Mesenchymal stem cell (in vitro differentiated cells and primary cell): ENCODE measurements at regions not wholly inside any gene's neighbourhood (a gene's known extent, or its start where the extent isn't known, plus 50 kb on each side); places are given as distances from the start of the nearest gene placed in this dataset.

ENCODE experiments used
- DNase-seq: peaks from one replicate; pipeline ENCODE4 v3.0.0-alpha.2; 2013
- H2AFZ ChIP-seq: one replicate; pipeline ENCODE4 v1.6.1; 2013; ENCODE audit warnings: low read depth, mild to moderate bottlenecking, control low read depth, inconsistent platforms, low read length, moderate library complexity
- H2AK5ac ChIP-seq: 2 replicates; pipeline ENCODE4 v1.6.1; 2013; ENCODE audit warnings: low read length, moderate library complexity, mild to moderate bottlenecking, inconsistent platforms; ENCODE audit not compliant: severe bottlenecking
- H2BK120ac ChIP-seq: one replicate; pipeline ENCODE4 v1.6.1; 2013; ENCODE audit warnings: low read depth, mild to moderate bottlenecking, inconsistent platforms, low read length, moderate library complexity
- H2BK12ac ChIP-seq, 2 experiments: one replicate each; pipeline ENCODE4 v1.6.1; 2013; ENCODE audit warnings: inconsistent platforms in 2 of 2, low read length in 2 of 2, mild to moderate bottlenecking in 2 of 2, moderate library complexity in 2 of 2, control low read depth in 1 of 2
- H2BK15ac ChIP-seq: one replicate; pipeline ENCODE4 v1.6.1; 2013; ENCODE audit warnings: mild to moderate bottlenecking, low read depth, inconsistent platforms; ENCODE audit not compliant: poor library complexity, severe bottlenecking
- H2BK5ac ChIP-seq: 2 replicates; pipeline ENCODE4 v1.6.1; 2013; ENCODE audit warnings: low read depth, mild to moderate bottlenecking, low read length, control low read depth, inconsistent platforms; ENCODE audit not compliant: poor library complexity, severe bottlenecking
- H3K14ac ChIP-seq, 2 experiments: one replicate each; pipeline ENCODE4 v1.6.1; 2013; ENCODE audit warnings: inconsistent platforms in 2 of 2, low read length in 2 of 2, control low read depth in 1 of 2, mild to moderate bottlenecking in 1 of 2, moderate library complexity in 1 of 2
- H3K18ac ChIP-seq, 2 experiments: one replicate each; pipeline ENCODE4 v1.6.1; 2013; ENCODE audit warnings: inconsistent platforms in 2 of 2, low read length in 2 of 2, control low read depth in 1 of 2, low read depth in 1 of 2, mild to moderate bottlenecking in 1 of 2
- H3K23ac ChIP-seq, 2 experiments: one replicate each; pipeline ENCODE4 v1.6.1; 2013; ENCODE audit warnings: inconsistent platforms in 2 of 2, low read length in 2 of 2, mild to moderate bottlenecking in 2 of 2, moderate library complexity in 2 of 2, control low read depth in 1 of 2
- H3K27ac ChIP-seq: 2 replicates; pipeline ENCODE4 v1.5.1; 2013; ENCODE audit warnings: mild to moderate bottlenecking, moderate library complexity, low read length, control low read depth, inconsistent platforms; ENCODE audit not compliant: poor library complexity, severe bottlenecking
- H3K27me3 ChIP-seq, 2 experiments: 2 replicates each; pipeline versions ENCODE4 v1.6.1 to v1.7.0; 2013; ENCODE audit warnings: low read length in 2 of 2, mild to moderate bottlenecking in 2 of 2, moderate library complexity in 2 of 2, control low read depth in 1 of 2, inconsistent platforms in 1 of 2; ENCODE audit not compliant: control insufficient read depth in 1 of 2, insufficient read depth in 1 of 2
- H3K36me3 ChIP-seq, 2 experiments: 2 replicates each; pipeline versions ENCODE4 v1.6.1 to v1.7.0; 2013; ENCODE audit warnings: low read length in 2 of 2, control low read depth in 1 of 2, inconsistent platforms in 1 of 2, low read depth in 1 of 2, mild to moderate bottlenecking in 1 of 2; ENCODE audit not compliant: insufficient read depth in 2 of 2, control insufficient read depth in 1 of 2
- H3K4ac ChIP-seq, 2 experiments: one replicate each; pipeline ENCODE4 v1.6.1; 2013; ENCODE audit warnings: inconsistent platforms in 2 of 2, low read length in 2 of 2, mild to moderate bottlenecking in 2 of 2, moderate library complexity in 2 of 2, control low read depth in 1 of 2, low read depth in 1 of 2
- H3K4me1 ChIP-seq: 2 replicates; pipeline ENCODE4 v1.6.1; 2013; ENCODE audit warnings: low read depth, low read length, control low read depth; ENCODE audit not compliant: control insufficient read depth, insufficient read depth
- H3K4me2 ChIP-seq: 2 replicates; pipeline ENCODE4 v1.6.1; 2013; ENCODE audit warnings: low read length, mild to moderate bottlenecking, inconsistent platforms; ENCODE audit not compliant: poor library complexity, severe bottlenecking
- H3K4me3 ChIP-seq, 2 experiments: 2 replicates each; pipeline versions ENCODE4 v1.5.1 to v1.7.0; 2013; ENCODE audit warnings: low read length in 2 of 2, mild to moderate bottlenecking in 2 of 2, control low read depth in 1 of 2, low read depth in 1 of 2; ENCODE audit not compliant: insufficient read depth in 1 of 2
- H3K79me1 ChIP-seq: replicated peaks from 2 replicates; pipeline ENCODE4 v1.6.1; 2013; ENCODE audit warnings: mild to moderate bottlenecking, control low read depth, low read length, inconsistent platforms; ENCODE audit not compliant: poor library complexity, severe bottlenecking
- H3K9ac ChIP-seq: 2 replicates; pipeline ENCODE4 v1.7.0; 2013; ENCODE audit warnings: mild to moderate bottlenecking, low read length, moderate library complexity
- H3K9me3 ChIP-seq: 2 replicates; pipeline ENCODE4 v1.7.0; 2013; ENCODE audit warnings: mild to moderate bottlenecking, low read length; ENCODE audit not compliant: control insufficient read depth
- H4K8ac ChIP-seq: one replicate; pipeline ENCODE4 v1.6.1; 2013; ENCODE audit warnings: inconsistent platforms, mild to moderate bottlenecking, low read length, moderate library complexity
- H4K91ac ChIP-seq: one replicate; pipeline ENCODE4 v1.6.1; 2013; ENCODE audit warnings: mild to moderate bottlenecking, low read length, inconsistent platforms
- WGBS: methylation state at CpG from one replicate; pipeline ENCODE4 v1.1.7; 2013; ENCODE audit warnings: mixed read lengths; 5-methylcytosine and 5-hydroxymethylcytosine counted together

DNA sequence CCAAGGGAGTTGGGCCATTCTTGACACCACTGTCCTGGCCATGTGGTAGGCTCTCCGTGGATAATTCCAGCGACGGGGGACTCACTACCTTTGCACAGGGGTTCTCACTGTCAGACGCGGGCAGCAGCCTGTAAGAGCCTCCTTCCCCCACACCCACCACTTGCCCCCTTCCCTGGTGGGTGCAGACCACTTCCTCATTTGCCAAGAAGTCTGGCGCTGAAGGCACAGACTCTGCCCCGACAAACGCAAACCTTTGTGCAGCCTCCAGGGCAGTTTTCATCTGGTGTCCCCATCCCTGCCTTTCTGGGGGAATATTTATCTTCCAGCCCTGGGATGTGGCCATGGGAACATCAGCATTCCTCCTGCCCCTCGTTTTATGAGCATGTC, 422.5 kb downstream of the SHANK2 start:
- no peak overlapping the region for H3K4me3 ChIP-seq
- no peak overlapping the region for H2BK15ac ChIP-seq
- no peak overlapping the region for H2BK5ac ChIP-seq
- WGBS, result 86% methylated on average over 9 of the region's 9 CpGs
- no peak overlapping the region for H3K14ac ChIP-seq
- no peaks in the 10 kb centered on the region for H3K9me3 ChIP-seq
- no peak overlapping the region for H2BK12ac ChIP-seq
- no peak overlapping the region for H4K8ac ChIP-seq
- no peak overlapping the region for H3K27ac ChIP-seq
- peaks cover 0 to 53% of the 10 kb centered on the region in 2 experiments for H3K27me3 ChIP-seq
- no peak overlapping the region for H3K9ac ChIP-seq
- no peak overlapping the region for H3K23ac ChIP-seq
- H3K79me1 ChIP-seq, result no peaks in the 10 kb centered on the region
- H3K4me1 ChIP-seq, result no peaks in the 10 kb centered on the region
- H3K4ac ChIP-seq, result no peak overlapping the region
- DNase-seq, result no peak
- H2AFZ ChIP-seq, result no peak overlapping the region
- no peaks in the 10 kb centered on the region for H3K36me3 ChIP-seq
- no peak overlapping the region for H3K18ac ChIP-seq
- no peak overlapping the region for H3K4me2 ChIP-seq
- no peak overlapping the region for H2AK5ac ChIP-seq
- H2BK120ac ChIP-seq, result no peak overlapping the region
- H4K91ac ChIP-seq, result no peak overlapping the region

DNA sequence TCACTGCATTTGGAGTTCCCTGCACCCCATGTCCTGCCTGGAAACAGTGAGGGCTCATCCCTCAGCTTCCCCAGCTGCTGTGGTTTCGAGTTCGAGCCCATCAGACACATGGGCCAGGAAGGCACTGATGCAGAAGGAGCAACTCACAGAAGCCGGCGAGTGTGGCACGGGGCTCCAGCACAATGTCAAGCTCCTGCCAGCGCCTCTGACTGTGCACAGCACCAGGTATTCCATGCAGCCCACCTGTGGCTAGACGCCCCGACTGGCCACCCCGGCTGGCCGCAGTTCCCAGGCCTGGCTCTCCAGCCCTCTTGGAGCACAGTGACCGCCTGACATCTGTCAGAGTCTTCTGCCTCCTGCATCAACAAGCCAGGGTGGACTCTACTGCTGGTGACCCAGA, 419.4 kb downstream of the SHANK2 start:
- no peak overlapping the region for H3K9ac ChIP-seq

DNA sequence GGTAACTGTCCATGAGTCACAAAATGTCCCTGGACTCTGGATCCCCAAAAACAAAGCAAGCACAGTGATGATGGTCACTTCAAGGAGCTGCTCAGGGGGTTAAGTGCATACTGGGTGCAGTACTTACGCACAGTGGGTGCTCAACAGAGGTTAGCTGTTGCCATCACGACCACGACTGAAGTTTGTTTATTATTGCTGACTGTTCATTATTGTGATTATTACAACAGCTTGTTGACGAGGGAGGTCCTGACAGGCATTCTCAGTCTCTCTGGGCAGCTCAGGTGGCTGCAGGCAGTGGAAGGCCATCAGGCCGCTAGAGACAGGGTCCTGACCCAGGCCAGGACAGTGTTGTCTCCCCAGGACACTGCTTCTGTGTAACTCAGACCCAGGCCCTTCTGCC, 418.8 kb downstream of the SHANK2 start:
- Histone ChIP-seq H3K4ac (no peak overlapping the region), H4K8ac (no peak overlapping the region), H3K14ac (no peak overlapping the region), H3K27ac (no peak overlapping the region), H3K23ac (no peak overlapping the region), H2BK12ac (no peak overlapping the region), H3K79me1 (no peaks in the 10 kb centered on the region), H3K9me3 (peaks cover 5% of the 10 kb centered on the region), H2BK15ac (no peak overlapping the region), H4K91ac (no peak overlapping the region), H3K18ac (no peak overlapping the region), H2AK5ac (no peak overlapping the region), H2BK5ac (no peak overlapping the region), H3K4me2 (no peak overlapping the region), H3K36me3 (no peaks in the 10 kb centered on the region), H2AFZ (no peak overlapping the region), H3K9ac (no peak overlapping the region), H3K4me3 (no peak overlapping the region), H2BK120ac (no peak overlapping the region), H3K4me1 (no peaks in the 10 kb centered on the region), H3K27me3 (peaks cover 0 to 27% of the 10 kb centered on the region in 2 experiments)
- no peak for DNase-seq
- WGBS, result 66% methylated on average over 5 of the region's 5 CpGs

More for the DNA sequence above, 419.4 kb downstream of the SHANK2 start:
- H3K27me3 ChIP-seq, result peaks cover 0 to 30% of the 10 kb centered on the region in 2 experiments
- no peak overlapping the region for H3K4me3 ChIP-seq
- no peak overlapping the region for H3K14ac ChIP-seq
- H3K4ac ChIP-seq, result no peak overlapping the region
- no peak overlapping the region for H2AK5ac ChIP-seq
- H2BK120ac ChIP-seq, result no peak overlapping the region
- no peak for DNase-seq
- no peaks in the 10 kb centered on the region for H3K79me1 ChIP-seq
- no peak overlapping the region for H4K91ac ChIP-seq
- no peaks in the 10 kb centered on the region for H3K4me1 ChIP-seq
- H2BK5ac ChIP-seq, result no peak overlapping the region
- WGBS, result 88% methylated on average over 11 of the region's 11 CpGs
- no peak overlapping the region for H2BK15ac ChIP-seq
- no peak overlapping the region for H2AFZ ChIP-seq
- no peak overlapping the region for H4K8ac ChIP-seq
- H2BK12ac ChIP-seq, result no peak overlapping the region
- H3K4me2 ChIP-seq, result no peak overlapping the region
- no peak overlapping the region for H3K18ac ChIP-seq
- no peak overlapping the region for H3K27ac ChIP-seq
- H3K9me3 ChIP-seq, result peaks cover 2% of the 10 kb centered on the region
- H3K23ac ChIP-seq, result no peak overlapping the region
- H3K36me3 ChIP-seq, result no peaks in the 10 kb centered on the region

DNA sequence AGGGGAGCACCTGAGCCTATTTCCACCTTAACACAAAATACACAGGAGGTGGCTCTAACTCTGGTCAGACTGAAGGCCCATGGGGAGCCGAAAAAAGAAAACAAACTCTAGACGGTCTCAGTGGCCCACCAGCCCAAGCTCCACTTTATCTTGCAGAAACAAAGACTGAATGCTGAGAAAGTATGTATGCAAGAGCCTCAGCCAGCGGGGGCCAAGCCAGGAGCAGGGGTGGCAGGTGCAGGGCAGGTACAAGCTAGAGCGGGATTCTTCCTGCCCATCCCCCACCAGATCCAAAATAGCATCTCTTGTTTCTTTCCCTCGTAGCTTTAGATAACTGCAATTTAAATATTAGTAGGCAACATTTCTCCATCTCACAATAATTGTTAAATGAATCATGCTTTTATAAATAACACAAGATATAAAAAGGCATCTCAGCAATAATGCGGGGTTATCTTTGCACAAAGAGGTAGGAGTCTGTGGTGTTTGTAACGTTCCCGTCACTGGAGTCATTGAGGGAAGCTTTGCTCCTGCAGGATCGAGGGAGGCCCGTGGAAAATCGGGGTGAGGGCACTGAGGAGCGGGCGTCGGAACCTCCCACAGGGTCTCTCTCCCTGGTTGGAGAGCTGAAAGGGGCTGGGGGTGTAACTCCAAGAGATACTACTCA, 418.0 kb downstream of the SHANK2 start:
- Histone ChIP-seq H2BK15ac (no peak overlapping the region), H4K8ac (no peak overlapping the region), H3K9me3 (peaks cover 5% of the 10 kb centered on the region), H3K4me2 (no peak overlapping the region), H3K23ac (no peak overlapping the region), H3K27me3 (peaks cover 0 to 27% of the 10 kb centered on the region in 2 experiments), H3K14ac (no peak overlapping the region), H3K36me3 (no peaks in the 10 kb centered on the region), H3K4ac (no peak overlapping the region), H4K91ac (no peak overlapping the region), H3K79me1 (no peaks in the 10 kb centered on the region), H3K27ac (no peak overlapping the region), H2AK5ac (no peak overlapping the region), H3K4me1 (no peaks in the 10 kb centered on the region), H2BK120ac (no peak overlapping the region), H3K4me3 (no peak overlapping the region), H3K9ac (no peak overlapping the region), H3K18ac (no peak overlapping the region), H2AFZ (no peak overlapping the region), H2BK5ac (no peak overlapping the region), H2BK12ac (no peak overlapping the region)
- DNase-seq, result no peak
- WGBS, result 78% methylated on average over 12 of the region's 14 CpGs
